K562 (cell line): ENCODE measurements at regions not wholly inside any gene's neighbourhood (a gene's known extent, or its start where the extent isn't known, plus 50 kb on each side); places are given as distances from the start of the nearest gene placed in this dataset.
A peak's percentile ranks its signal among the peaks of the same experiment; 100 is the strongest.

Source experiments
- ATAC-seq: fragments of 200-7000 bp; cut with Tn5 transposase; 3 replicates; pipeline ENCODE4 v1.9.1; 2020; ENCODE audit warnings: moderate library complexity
- BruUV-seq: library from RNA; stranded (reverse); fragments of 400-500 nt; replicated peaks from 2 replicates; lab custom pipeline; 2021; lab: Mats Ljungman, UMichigan
- CTCF ChIA-PET: fragments of 300-600 bp; formaldehyde crosslinking; extraction: SDS; loops from one replicate; lab custom pipeline; 2021; ENCODE audit warnings: low intra/inter-chr PET ratio; lab: Yijun Ruan, JAX
- POLR2A ChIA-PET: fragments of 300-600, 350-650 bp; sonication (Branson Sonifier 250); formaldehyde crosslinking; extraction: SDS; loops from one replicate; lab custom pipeline; 2021; ENCODE audit warnings: antibody characterized with exemption, inconsistent platforms; lab: Yijun Ruan, JAX
- DNase-seq, 4 experiments: peaks; one replicate each; pipeline versions ENCODE4 v3.0.0 to v3.0.0-alpha.2; 2011 to 2018; ENCODE audit warnings: low spot score in 3 of 4, mixed read lengths in 3 of 4; ENCODE audit errors: extremely low read depth in 1 of 4
- FAIRE-seq: peaks from 2 replicates; lab custom pipeline; 2011; peaks lifted over from hg19 to GRCh38; lab: Jason Lieb, UNC
- H2AFZ ChIP-seq: 2 replicates; pipeline ENCODE4 v1.6.0; 2011; ENCODE audit warnings: low read depth, low read length, control low read depth, inconsistent platforms
- H3K27ac ChIP-seq: fragments of 200-600 bp; 3 replicates; pipeline ENCODE4 v1.8.0; 2011; ENCODE audit warnings: low read depth, mild to moderate bottlenecking, control low read depth, inconsistent platforms, low read length, moderate library complexity, mixed read lengths; ENCODE audit errors: extremely low read depth
- H3K27me3 ChIP-seq, 2 experiments: fragments of 300-600 bp in 1 of 2; 2 replicates in 1 of 2; 3 replicates in 1 of 2; pipeline versions ENCODE4 v1.6.0 to v1.8.0; 2011; ENCODE audit warnings: inconsistent platforms in 2 of 2, low read length in 2 of 2, mild to moderate bottlenecking in 1 of 2, mixed read lengths in 1 of 2, moderate library complexity in 1 of 2; ENCODE audit not compliant: control insufficient read depth in 2 of 2, insufficient read depth in 2 of 2
- H3K36me3 ChIP-seq: fragments of 300-600 bp; 3 replicates; pipeline ENCODE4 v1.8.0; 2011; ENCODE audit warnings: mild to moderate bottlenecking, low read length, inconsistent platforms; ENCODE audit not compliant: control insufficient read depth, insufficient read depth
- H3K4me1 ChIP-seq, 2 experiments: fragments of 200-600 bp in 1 of 2; replicated peaks in 1 of 2; 2 replicates in 1 of 2; 3 replicates in 1 of 2; pipeline versions ENCODE4 v1.5.1 to v1.8.0; 2011; ENCODE audit warnings: inconsistent platforms in 2 of 2, low read length in 2 of 2, mild to moderate bottlenecking in 1 of 2, mixed read lengths in 1 of 2, moderate library complexity in 1 of 2; ENCODE audit not compliant: control insufficient read depth in 2 of 2, insufficient read depth in 2 of 2
- H3K4me2 ChIP-seq: 2 replicates; pipeline ENCODE4 v1.6.1; 2011; ENCODE audit warnings: low read length, control low read depth, inconsistent platforms, mixed read lengths; ENCODE audit not compliant: insufficient read depth
- H3K4me3 ChIP-seq: fragments of 200-600 bp; sonication (generic), shearing (Covaris generic); 2 replicates; pipeline ENCODE4 v1.5.1; 2016; ENCODE audit warnings: control low read depth, inconsistent platforms
- H3K79me2 ChIP-seq: fragments of 200-600 bp; 3 replicates; pipeline ENCODE4 v1.8.0; 2011; ENCODE audit warnings: low read length, inconsistent platforms; ENCODE audit not compliant: control insufficient read depth, insufficient read depth
- H3K9ac ChIP-seq, 2 experiments: 2 replicates each; pipeline versions ENCODE4 v1.6.0 to v1.6.1; 2011; ENCODE audit warnings: low read depth in 2 of 2, low read length in 2 of 2, control low read depth in 1 of 2, inconsistent platforms in 1 of 2, mild to moderate bottlenecking in 1 of 2, mixed read lengths in 1 of 2; ENCODE audit not compliant: insufficient read depth in 1 of 2
- H3K9me1 ChIP-seq: one replicate; pipeline ENCODE4 v1.6.0; 2011; ENCODE audit warnings: inconsistent platforms, mild to moderate bottlenecking, low read length, moderate library complexity; ENCODE audit not compliant: control insufficient read depth, insufficient read depth
- H3K9me3 ChIP-seq: replicated peaks from 2 replicates; pipeline ENCODE4 v1.5.1; 2011; ENCODE audit warnings: low read depth, low read length, inconsistent platforms; ENCODE audit not compliant: control insufficient read depth, insufficient read depth
- H4K20me1 ChIP-seq: replicated peaks from 2 replicates; pipeline ENCODE4 v1.6.1; 2011; ENCODE audit warnings: low read length, inconsistent platforms, mixed read lengths; ENCODE audit not compliant: control insufficient read depth, insufficient read depth
- FOXJ2 ChIP-seq: fragments of 200-800 bp; sonication (Bioruptor generic); IDR thresholded peaks from 2 replicates; pipeline ENCODE4 v1.6.1; 2016; ENCODE audit warnings: missing genetic modification characterization, missing compliant biosample characterization
- ILF3 ChIP-seq: fragments of 450-650 bp; IDR thresholded peaks from 2 replicates; pipeline ENCODE4 v1.6.1; 2018; ENCODE audit warnings: antibody characterized with exemption, mild to moderate bottlenecking, moderate library complexity, borderline replicate concordance
- L3MBTL2 ChIP-seq: fragments of 450-650 bp; IDR thresholded peaks from 2 replicates; pipeline ENCODE4 v1.6.1; 2016; ENCODE audit warnings: mild to moderate bottlenecking, moderate library complexity
- MEIS2 ChIP-seq: fragments of 450-650 bp; IDR thresholded peaks from 2 replicates; pipeline ENCODE4 v1.6.1; 2014; ENCODE audit warnings: mild to moderate bottlenecking; ENCODE audit not compliant: partially characterized antibody
- U2AF2 ChIP-seq: fragments of 200-400 bp; formaldehyde crosslinking; optimal IDR thresholded peaks from 2 replicates; pipeline ENCODE3; 2017; ENCODE audit warnings: low read depth, mild to moderate bottlenecking, low read length
- ZFX ChIP-seq: sonication (generic); formaldehyde crosslinking; IDR thresholded peaks from 2 replicates; pipeline ENCODE4 v1.8.0; 2022; ENCODE audit warnings: mild to moderate bottlenecking, missing genetic modification reagents, moderate library complexity
- ZNF174 ChIP-seq: fragments of 250-450 bp; sonication (Bioruptor Pico); IDR thresholded peaks from 2 replicates; pipeline ENCODE4 v1.4.0; 2020; ENCODE audit warnings: mild to moderate bottlenecking
- ZNF282 ChIP-seq: sonication (generic); formaldehyde crosslinking; IDR thresholded peaks from 2 replicates; pipeline ENCODE4 v1.8.1; 2023; ENCODE audit warnings: missing genetic modification reagents
- ZNF644 ChIP-seq: fragments of 200-800 bp; sonication (Bioruptor generic); IDR thresholded peaks from 2 replicates; pipeline ENCODE4 v1.6.1; 2016; ENCODE audit warnings: low read depth, missing genetic modification characterization, missing compliant biosample characterization
- ZNF717 ChIP-seq: fragments of 250-450 bp; sonication (Bioruptor Pico); IDR thresholded peaks from 2 replicates; pipeline ENCODE4 v1.5.0; 2021
- ZNF785 ChIP-seq: fragments of 250-450 bp; sonication (Bioruptor Pico); IDR thresholded peaks from 2 replicates; pipeline ENCODE4 v1.4.0; 2020; ENCODE audit warnings: mild to moderate bottlenecking
- WGBS: fragments of 100-300 bp; shearing (Covaris generic); methylation state at CpG from one replicate; pipeline ENCODE4 v1.1.6; 2016; ENCODE audit warnings: low coverage, mixed read lengths; ENCODE audit not compliant: insufficient coverage; ENCODE audit errors: missing lambda C conversion rate; 5-methylcytosine and 5-hydroxymethylcytosine counted together
- in situ Hi-C: fragments of 300-500 bp; cut with MboI; formaldehyde crosslinking; loops from 4 replicates; pipeline ENCODE4 v1.15.0; 2018; ENCODE audit warnings: inconsistent platforms, mixed read lengths
- intact Hi-C: fragments of 100-400 bp; cut with micrococcal nuclease; formaldehyde crosslinking; loops from 2 replicates; pipeline ENCODE4 v1.14.2; 2022
- TF ChIP-seq, protein P1 (sequence below): fragments of 150-350 bp; IDR thresholded peaks from 2 replicates; pipeline ENCODE4 v1.6.1; 2014; ENCODE audit warnings: low read depth, mild to moderate bottlenecking, low read length, borderline replicate concordance

DNA sequence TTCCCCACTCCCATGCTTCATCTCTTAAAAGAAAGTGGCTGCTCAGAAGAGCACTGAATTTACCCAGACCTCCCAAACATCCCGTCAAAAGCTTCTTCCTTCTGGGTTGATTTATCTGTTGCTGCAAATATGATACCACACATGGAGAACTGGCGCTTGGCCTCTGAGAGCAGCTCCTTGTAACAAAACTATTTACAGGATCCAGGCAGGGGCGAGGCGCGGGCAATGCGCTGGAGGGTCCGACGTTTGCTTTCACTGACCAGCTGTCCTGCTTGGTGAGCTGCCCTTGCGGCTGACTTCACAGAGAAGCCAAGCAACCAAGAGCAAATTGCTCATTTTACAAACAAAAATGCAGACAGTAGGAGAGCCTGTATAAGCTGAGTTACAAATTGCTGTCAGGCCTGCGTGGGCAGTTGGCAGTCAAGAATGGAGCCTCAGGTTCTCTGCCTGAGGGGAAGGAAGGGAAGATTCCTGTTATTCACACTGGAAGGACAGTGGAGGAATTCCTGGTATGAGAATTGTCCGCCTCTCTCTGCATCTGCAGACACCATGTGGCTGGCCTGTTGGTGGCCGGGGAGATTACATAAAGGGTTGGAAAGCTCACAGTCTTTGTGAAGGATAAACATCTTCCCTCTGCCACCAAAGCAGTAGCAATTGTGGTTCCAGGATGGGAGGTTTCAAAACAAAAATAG, 192.2 kb upstream of the LEF1 start:
- no peaks in the 10 kb centered on the region for H3K27me3 ChIP-seq
- intact Hi-C loops (loop anchor here (5.0 kb wide), 1 partner anchor 194 kb away; the partner anchor contains the start of gene LEF1), in situ Hi-C loops (no loop called here)
- H3K4me1 ChIP-seq, result peaks cover 17 to 35% of the 10 kb centered on the region in 2 experiments
- H3K79me2 ChIP-seq, result no peaks in the 10 kb centered on the region
- H3K9me3 ChIP-seq, result no peaks in the 10 kb centered on the region
- peak overlapping the region; percentile 90 for H2AFZ ChIP-seq
- no peaks in the 10 kb centered on the region for H3K9me1 ChIP-seq
- 17% methylated on average over 8 of the region's 12 CpGs for WGBS
- H3K4me2 ChIP-seq, result peak overlapping the region; percentile 76; the same call in 1 of the 2 replicates
- peak in 2 of 4 experiments; percentile 25 to 48 for DNase-seq
- no peak overlapping the region for H3K4me3 ChIP-seq
- BruUV-seq, result no TSS peak
- peak; percentile 25 for ATAC-seq
- H4K20me1 ChIP-seq, result no peaks in the 10 kb centered on the region
- peak overlapping the region; percentile 86 for H3K27ac ChIP-seq
- peak; percentile 49 for FAIRE-seq
- ChIA-PET CTCF (no interaction called here), POLR2A (interaction anchor here (0.6 to 2.2 kb wide), 6 partner anchors 10 to 203 kb away, joined by 3 to 10 read pairs (median 4); no protein-coding TSS in a partner anchor)
- H3K9ac ChIP-seq, result peak overlapping the region; percentile 51 to 68
- no peaks in the 10 kb centered on the region for H3K36me3 ChIP-seq
- TF ChIP-seq ZNF717 (CRISPR knock-in tag) (no peak), ZNF644 (0 out of 2 replicates have a peak, but pooled peaks have one; percentile 30), ILF3 (no peak), U2AF2 (no peak), FOXJ2 (tag) (no peak), ZNF282 (CRISPR knock-in tag) (no peak), ZNF174 (CRISPR knock-in tag) (no peak), ZNF785 (CRISPR knock-in tag) (no peak), MEIS2 (peak; percentile 21), ZFX (CRISPR knock-in tag) (peak; percentile 40), L3MBTL2 (peak; percentile 42; the same call in 1 of the 2 replicates)
- TF ChIP-seq, protein P1, sequence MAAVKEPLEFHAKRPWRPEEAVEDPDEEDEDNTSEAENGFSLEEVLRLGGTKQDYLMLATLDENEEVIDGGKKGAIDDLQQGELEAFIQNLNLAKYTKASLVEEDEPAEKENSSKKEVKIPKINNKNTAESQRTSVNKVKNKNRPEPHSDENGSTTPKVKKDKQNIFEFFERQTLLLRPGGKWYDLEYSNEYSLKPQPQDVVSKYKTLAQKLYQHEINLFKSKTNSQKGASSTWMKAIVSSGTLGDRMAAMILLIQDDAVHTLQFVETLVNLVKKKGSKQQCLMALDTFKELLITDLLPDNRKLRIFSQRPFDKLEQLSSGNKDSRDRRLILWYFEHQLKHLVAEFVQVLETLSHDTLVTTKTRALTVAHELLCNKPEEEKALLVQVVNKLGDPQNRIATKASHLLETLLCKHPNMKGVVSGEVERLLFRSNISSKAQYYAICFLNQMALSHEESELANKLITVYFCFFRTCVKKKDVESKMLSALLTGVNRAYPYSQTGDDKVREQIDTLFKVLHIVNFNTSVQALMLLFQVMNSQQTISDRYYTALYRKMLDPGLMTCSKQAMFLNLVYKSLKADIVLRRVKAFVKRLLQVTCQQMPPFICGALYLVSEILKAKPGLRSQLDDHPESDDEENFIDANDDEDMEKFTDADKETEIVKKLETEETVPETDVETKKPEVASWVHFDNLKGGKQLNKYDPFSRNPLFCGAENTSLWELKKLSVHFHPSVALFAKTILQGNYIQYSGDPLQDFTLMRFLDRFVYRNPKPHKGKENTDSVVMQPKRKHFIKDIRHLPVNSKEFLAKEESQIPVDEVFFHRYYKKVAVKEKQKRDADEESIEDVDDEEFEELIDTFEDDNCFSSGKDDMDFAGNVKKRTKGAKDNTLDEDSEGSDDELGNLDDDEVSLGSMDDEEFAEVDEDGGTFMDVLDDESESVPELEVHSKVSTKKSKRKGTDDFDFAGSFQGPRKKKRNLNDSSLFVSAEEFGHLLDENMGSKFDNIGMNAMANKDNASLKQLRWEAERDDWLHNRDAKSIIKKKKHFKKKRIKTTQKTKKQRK, result no peak
